ENCODE measurements at regions not wholly inside any gene's neighbourhood (a gene's known extent, or its start where the extent isn't known, plus 50 kb on each side); places are given as distances from the start of the nearest gene placed in this dataset.
A peak's percentile ranks its signal among the peaks of the same experiment; 100 is the strongest.

DNA sequence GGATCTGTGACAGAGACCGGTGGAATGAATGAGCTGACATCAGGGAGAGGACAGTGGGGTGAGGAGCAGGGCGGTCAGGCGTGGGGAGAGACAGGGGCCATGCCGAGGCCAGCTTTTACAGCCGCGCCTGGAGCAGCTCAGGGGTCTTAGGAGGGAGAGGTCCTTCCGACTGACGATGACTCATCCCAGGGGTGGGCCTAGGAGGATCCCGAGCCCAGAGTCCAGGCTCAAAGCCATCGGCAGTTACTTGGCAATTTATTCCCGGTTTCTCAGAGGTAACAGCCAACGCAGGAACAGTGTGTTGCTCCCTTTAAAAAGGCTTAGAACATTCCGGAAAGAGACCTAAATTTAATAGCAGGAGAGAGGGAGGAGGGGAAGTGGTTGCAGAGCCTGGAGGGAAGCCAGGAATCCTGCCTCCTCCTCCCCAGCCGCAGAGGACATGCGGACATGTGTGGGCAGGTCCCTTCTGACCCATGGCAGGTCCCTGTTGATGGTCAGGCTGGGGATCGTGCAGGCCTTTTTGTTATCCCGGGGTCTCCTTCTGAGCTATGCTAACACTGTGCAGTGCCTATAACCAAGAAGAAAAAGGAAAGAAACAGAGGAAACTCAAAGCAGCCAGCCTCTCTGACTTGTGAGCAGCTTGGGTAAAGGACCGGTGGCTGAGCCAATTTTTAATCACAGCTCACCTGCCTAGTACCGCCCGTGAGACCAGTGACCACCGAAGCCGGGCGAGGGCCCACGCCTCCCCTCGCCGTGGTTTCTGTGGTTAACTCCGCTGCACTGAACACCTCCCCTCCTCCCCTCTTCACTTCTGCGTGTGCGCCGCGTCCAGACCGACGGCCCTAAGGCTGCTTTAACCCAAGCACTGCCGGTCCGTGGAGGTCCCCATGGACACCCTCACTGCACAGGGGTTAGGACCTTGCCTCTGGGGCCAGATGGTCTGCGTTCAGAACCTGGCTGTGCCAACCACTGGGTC is 392.4 kb upstream of the PROK2 start:
- Histone ChIP-seq H3K27me3 (ENCODE audit: low read depth) (peaks cover 12% of the 10 kb centered on the region), H3K27ac (replicated peaks) (peak overlapping the region; percentile 37), H3K36me3 (no peaks in the 10 kb centered on the region), H3K9me3 (replicated peaks) (no peaks in the 10 kb centered on the region), H3K4me3 (peak overlapping the region; percentile 42), H3K4me1 (peaks cover 38% of the 10 kb centered on the region)
- DNase-seq: peak; percentile 46
- intact Hi-C loops (cut with micrococcal nuclease): no loop called here
- TF ChIP-seq, protein P1, sequence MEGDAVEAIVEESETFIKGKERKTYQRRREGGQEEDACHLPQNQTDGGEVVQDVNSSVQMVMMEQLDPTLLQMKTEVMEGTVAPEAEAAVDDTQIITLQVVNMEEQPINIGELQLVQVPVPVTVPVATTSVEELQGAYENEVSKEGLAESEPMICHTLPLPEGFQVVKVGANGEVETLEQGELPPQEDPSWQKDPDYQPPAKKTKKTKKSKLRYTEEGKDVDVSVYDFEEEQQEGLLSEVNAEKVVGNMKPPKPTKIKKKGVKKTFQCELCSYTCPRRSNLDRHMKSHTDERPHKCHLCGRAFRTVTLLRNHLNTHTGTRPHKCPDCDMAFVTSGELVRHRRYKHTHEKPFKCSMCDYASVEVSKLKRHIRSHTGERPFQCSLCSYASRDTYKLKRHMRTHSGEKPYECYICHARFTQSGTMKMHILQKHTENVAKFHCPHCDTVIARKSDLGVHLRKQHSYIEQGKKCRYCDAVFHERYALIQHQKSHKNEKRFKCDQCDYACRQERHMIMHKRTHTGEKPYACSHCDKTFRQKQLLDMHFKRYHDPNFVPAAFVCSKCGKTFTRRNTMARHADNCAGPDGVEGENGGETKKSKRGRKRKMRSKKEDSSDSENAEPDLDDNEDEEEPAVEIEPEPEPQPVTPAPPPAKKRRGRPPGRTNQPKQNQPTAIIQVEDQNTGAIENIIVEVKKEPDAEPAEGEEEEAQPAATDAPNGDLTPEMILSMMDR (IDR thresholded peaks at IDR 0.05; ENCODE audit: borderline replicate concordance): no peak

DNA sequence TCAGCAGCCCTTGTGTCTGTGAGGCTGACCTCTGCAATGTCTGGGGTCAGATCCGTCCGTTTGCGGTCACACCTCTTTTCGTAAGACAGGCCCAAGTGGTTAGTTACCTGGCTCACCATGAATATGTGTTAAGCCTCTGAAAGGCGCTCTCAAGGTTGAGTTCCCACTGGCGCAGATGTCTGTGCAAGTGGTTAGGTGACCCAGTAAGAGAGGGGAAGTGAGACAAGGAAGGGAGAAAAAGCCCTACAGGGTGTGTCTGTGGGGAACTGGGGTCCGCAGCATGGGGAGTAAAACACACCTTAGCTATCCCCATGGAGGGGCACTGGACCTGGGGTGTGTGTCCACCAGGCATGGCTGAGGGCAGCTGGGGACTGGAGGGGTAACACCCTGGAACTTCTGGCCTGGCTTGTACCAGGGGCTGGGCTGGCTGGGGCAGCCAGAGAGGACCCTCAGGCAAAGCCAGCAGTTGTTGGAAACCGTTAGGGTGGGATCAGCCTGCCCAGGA is 391.6 kb upstream of the PROK2 start:
- H3K4me1 ChIP-seq: peaks cover 38% of the 10 kb centered on the region
- H3K27ac ChIP-seq (replicated peaks): no peak overlapping the region
- H3K4me3 ChIP-seq: peak overlapping the region; percentile 42
- no peaks in the 10 kb centered on the region for H3K36me3 ChIP-seq
- intact Hi-C loops (cut with micrococcal nuclease): no loop called here
- TF ChIP-seq, protein P1 (IDR thresholded peaks at IDR 0.05; ENCODE audit: borderline replicate concordance): no peak
- peaks cover 12% of the 10 kb centered on the region for H3K27me3 ChIP-seq (ENCODE audit: low read depth)
- no peak for DNase-seq
- H3K9me3 ChIP-seq (replicated peaks): no peaks in the 10 kb centered on the region

DNA sequence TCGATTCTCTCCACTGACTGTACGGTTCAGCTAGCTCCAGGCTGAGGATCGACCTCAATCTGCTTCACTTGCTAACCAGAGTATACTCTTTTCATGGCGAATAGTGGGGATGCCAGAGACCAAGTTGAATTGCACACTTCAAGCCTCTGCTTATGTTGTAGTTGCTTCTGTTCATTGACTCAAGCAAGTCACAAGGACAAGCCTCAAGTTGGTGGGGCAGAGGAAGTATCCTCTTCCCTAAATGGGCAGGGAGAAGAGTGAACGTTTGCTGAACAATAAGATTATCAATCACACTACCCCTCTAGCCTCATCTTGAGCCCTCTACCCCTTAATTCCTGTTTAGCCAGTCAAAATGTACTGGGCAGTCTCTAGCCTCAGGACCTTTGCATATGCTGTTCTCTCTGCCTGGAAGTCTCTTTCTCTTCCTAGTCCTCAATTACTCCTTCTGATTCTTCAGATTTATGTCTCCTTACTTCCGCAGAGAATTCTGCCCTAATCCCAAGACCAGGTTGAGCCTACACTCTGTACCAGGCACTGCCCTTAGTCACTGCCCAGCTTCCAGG is 390.4 kb upstream of the PROK2 start:
- Histone ChIP-seq H3K36me3 (no peaks in the 10 kb centered on the region), H3K27ac (replicated peaks) (no peak overlapping the region), H3K4me1 (peaks cover 41% of the 10 kb centered on the region), H3K27me3 (ENCODE audit: low read depth) (peaks cover 8% of the 10 kb centered on the region), H3K9me3 (replicated peaks) (no peaks in the 10 kb centered on the region), H3K4me3 (no peak overlapping the region)
- TF ChIP-seq, protein P1 (IDR thresholded peaks at IDR 0.05; ENCODE audit: borderline replicate concordance): no peak
- DNase-seq: no peak
- intact Hi-C loops (cut with micrococcal nuclease): no loop called here

DNA sequence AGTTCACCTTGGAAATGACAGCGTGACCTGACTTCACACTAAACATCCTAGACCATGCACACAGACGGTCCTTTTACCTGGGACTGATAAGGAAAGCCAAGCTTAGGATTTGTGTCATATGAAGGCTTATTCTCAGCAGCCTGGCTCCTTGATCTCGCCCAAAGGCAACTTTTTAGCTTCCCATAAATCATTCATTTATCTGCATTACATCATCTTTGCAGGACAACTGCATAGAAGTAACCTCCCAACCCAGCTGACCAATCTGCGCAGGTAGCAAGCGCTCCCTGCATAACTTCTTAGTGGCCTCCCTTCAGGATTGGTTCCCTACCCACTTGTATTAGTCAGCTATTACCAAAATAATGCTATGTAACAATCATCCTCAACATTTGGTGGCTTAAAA is 389.9 kb upstream of the PROK2 start:
- Histone ChIP-seq H3K4me1 (peaks cover 41% of the 10 kb centered on the region), H3K27ac (replicated peaks) (no peak overlapping the region)
- intact Hi-C loops (cut with micrococcal nuclease): no loop called here

DNA sequence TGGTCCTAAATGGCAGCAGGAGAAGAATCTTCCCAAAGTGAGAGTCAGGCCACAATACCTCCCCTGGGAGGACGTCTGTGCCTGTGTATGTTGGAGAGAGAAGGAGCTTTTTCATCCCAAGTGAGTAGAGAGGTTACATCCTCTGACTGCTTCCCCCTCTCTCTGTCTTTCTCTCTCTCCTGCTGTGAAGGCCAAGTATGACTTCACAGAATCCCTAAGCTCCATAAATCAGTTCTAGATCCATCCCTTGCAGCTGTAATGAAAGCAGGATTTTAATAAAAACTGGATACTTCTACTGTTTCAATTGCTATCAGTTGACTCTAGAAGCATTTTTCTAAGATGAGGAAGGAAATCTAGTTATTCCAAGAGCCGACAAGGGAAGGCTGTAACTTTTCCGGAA is 389.1 kb upstream of the PROK2 start:
- H3K4me1 ChIP-seq: peaks cover 41% of the 10 kb centered on the region
- H3K9me3 ChIP-seq (replicated peaks): peaks cover 7% of the 10 kb centered on the region
- intact Hi-C loops (cut with micrococcal nuclease): no loop called here
- no peak for DNase-seq
- TF ChIP-seq, protein P1 (IDR thresholded peaks at IDR 0.05; ENCODE audit: borderline replicate concordance): no peak
- H3K36me3 ChIP-seq: no peaks in the 10 kb centered on the region
- peaks cover 7% of the 10 kb centered on the region for H3K27me3 ChIP-seq (ENCODE audit: low read depth)
- no peak overlapping the region for H3K27ac ChIP-seq (replicated peaks)
- H3K4me3 ChIP-seq: no peak overlapping the region

More for the DNA sequence above, 389.9 kb upstream of the PROK2 start:
- TF ChIP-seq, protein P1 (IDR thresholded peaks at IDR 0.05; ENCODE audit: borderline replicate concordance): no peak
- no peaks in the 10 kb centered on the region for H3K9me3 ChIP-seq (replicated peaks)
- DNase-seq: no peak
- H3K27me3 ChIP-seq (ENCODE audit: low read depth): peaks cover 7% of the 10 kb centered on the region
- H3K4me3 ChIP-seq: no peak overlapping the region
- H3K36me3 ChIP-seq: no peaks in the 10 kb centered on the region
